Esophagus squamous epithelium (tissue), 4 donors: ENCODE measurements at regions not wholly inside any gene's neighbourhood (a gene's known extent, or its start where the extent isn't known, plus 50 kb on each side); places are given as distances from the start of the nearest gene placed in this dataset.

ENCODE experiments used
- POLR2A ChIP-seq, 4 donors: fragments of 450-650 bp; IDR thresholded peaks; one replicate each; pipeline ENCODE4 v1.6.1; 2017; ENCODE audit warnings: antibody characterized with exemption in 4 of 4, mild to moderate bottlenecking in 4 of 4, moderate library complexity in 3 of 4
- TF ChIP-seq, protein P1 (sequence below), 6 experiments: fragments of 450-650 bp in 4 of 6; fragments of 200-600 bp in 2 of 6; sonication (generic) in 2 of 6; IDR thresholded peaks; one replicate each; pipeline ENCODE4 v1.5.1; 2016 to 2019; ENCODE audit warnings: antibody characterized with exemption in 6 of 6, mild to moderate bottlenecking in 4 of 6, moderate library complexity in 4 of 6

DNA sequence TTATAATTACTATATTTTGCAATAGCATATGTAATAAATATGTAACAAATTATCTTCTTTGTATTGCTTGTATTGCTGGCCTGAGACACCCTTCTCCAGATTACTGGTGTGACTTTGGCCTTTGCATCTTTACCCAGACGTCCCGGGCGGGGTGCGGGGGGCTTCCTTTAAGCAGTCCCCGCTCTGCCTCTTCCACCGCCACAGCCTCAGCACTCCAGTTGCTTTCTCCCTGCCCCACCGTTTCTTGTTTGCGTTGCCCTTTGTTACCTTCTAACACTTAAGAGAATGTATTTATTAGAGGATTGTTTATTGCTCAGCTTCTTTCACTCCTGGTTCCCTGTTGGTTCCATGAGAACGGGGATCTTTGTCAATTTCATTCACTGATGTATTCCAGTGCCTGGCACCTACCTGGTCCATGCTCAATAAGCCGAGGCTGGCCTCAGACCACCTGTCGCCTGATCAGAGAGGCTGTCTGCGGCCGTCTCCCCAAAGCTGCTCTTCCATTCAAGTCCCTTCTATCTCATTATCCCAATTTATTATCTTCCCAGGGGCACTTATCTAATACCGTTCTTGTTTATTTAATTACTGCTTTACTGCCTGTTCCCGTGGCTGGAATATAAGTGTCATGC is 100.5 kb upstream of the RFLNA start:
- TF ChIP-seq, protein P1, sequence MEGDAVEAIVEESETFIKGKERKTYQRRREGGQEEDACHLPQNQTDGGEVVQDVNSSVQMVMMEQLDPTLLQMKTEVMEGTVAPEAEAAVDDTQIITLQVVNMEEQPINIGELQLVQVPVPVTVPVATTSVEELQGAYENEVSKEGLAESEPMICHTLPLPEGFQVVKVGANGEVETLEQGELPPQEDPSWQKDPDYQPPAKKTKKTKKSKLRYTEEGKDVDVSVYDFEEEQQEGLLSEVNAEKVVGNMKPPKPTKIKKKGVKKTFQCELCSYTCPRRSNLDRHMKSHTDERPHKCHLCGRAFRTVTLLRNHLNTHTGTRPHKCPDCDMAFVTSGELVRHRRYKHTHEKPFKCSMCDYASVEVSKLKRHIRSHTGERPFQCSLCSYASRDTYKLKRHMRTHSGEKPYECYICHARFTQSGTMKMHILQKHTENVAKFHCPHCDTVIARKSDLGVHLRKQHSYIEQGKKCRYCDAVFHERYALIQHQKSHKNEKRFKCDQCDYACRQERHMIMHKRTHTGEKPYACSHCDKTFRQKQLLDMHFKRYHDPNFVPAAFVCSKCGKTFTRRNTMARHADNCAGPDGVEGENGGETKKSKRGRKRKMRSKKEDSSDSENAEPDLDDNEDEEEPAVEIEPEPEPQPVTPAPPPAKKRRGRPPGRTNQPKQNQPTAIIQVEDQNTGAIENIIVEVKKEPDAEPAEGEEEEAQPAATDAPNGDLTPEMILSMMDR (IDR thresholded peaks at IDR 0.05), result no peak
- no peak for TF ChIP-seq POLR2A (IDR thresholded peaks at IDR 0.05)
